HEK293T (cell line): ENCODE measurements at regions not wholly inside any gene's neighbourhood (a gene's known extent, or its start where the extent isn't known, plus 50 kb on each side); places are given as distances from the start of the nearest gene placed in this dataset.

Source experiments
- CTCF ChIA-PET: fragments of 350-600 bp; formaldehyde crosslinking; extraction: SDS; loops from one replicate; lab custom pipeline; 2021; ENCODE audit warnings: antibody characterized with exemption, inconsistent platforms; lab: Yijun Ruan, JAX
- POLR2A ChIA-PET: fragments of 350-600 bp; formaldehyde crosslinking; extraction: SDS; loops from one replicate; lab custom pipeline; 2020; ENCODE audit warnings: antibody characterized with exemption, inconsistent platforms; lab: Yijun Ruan, JAX
- DNase-seq: peaks from one replicate; pipeline ENCODE4 v3.0.0; 2012; ENCODE audit warnings: mixed read lengths; ENCODE audit errors: extremely low spot score
- ARNT ChIP-seq: fragments of 450-650 bp; IDR thresholded peaks from 2 replicates; pipeline ENCODE4 v1.6.1; 2017; ENCODE audit warnings: mild to moderate bottlenecking
- BHLHE40 ChIP-seq: fragments of 450-650 bp; IDR thresholded peaks from 2 replicates; pipeline ENCODE4 v1.6.1; 2016; ENCODE audit warnings: mild to moderate bottlenecking, moderate library complexity, borderline replicate concordance
- CTBP1 ChIP-seq: fragments of 450-650 bp; IDR thresholded peaks from 2 replicates; pipeline ENCODE4 v1.6.1; 2016; ENCODE audit warnings: borderline replicate concordance
- ELF4 ChIP-seq: fragments of 450-650 bp; IDR thresholded peaks from 2 replicates; pipeline ENCODE4 v1.6.1; 2017; ENCODE audit warnings: antibody characterized with exemption
- FOXA1 ChIP-seq: fragments of 450-650 bp; IDR thresholded peaks from 2 replicates; pipeline ENCODE4 v1.6.1; 2016; ENCODE audit warnings: mild to moderate bottlenecking
- FOXK2 ChIP-seq: fragments of 450-650 bp; IDR thresholded peaks from 2 replicates; pipeline ENCODE4 v1.6.1; 2016; ENCODE audit warnings: mild to moderate bottlenecking
- FOXM1 ChIP-seq: fragments of 450-650 bp; IDR thresholded peaks from 2 replicates; pipeline ENCODE4 v1.6.1; 2017; ENCODE audit warnings: mild to moderate bottlenecking, borderline replicate concordance
- HDGF ChIP-seq: fragments of 450-650 bp; IDR thresholded peaks from 2 replicates; pipeline ENCODE4 v1.6.1; 2017; ENCODE audit warnings: antibody characterized with exemption, borderline replicate concordance
- L3MBTL2 ChIP-seq: fragments of 450-650 bp; conservative IDR thresholded peaks from 2 replicates; pipeline ENCODE4 v1.6.1; 2016; ENCODE audit warnings: mild to moderate bottlenecking
- LEF1 ChIP-seq: fragments of 450-650 bp; IDR thresholded peaks from 2 replicates; pipeline ENCODE4 v1.6.1; 2017; ENCODE audit warnings: mild to moderate bottlenecking, borderline replicate concordance
- NFRKB ChIP-seq: fragments of 450-650 bp; IDR thresholded peaks from 2 replicates; pipeline ENCODE4 v1.6.1; 2016; ENCODE audit warnings: mild to moderate bottlenecking, moderate library complexity
- PKNOX1 ChIP-seq: fragments of 450-650 bp; IDR thresholded peaks from 2 replicates; pipeline ENCODE4 v1.6.1; 2016
- SP1 ChIP-seq: fragments of 450-650 bp; IDR thresholded peaks from 2 replicates; pipeline ENCODE4 v1.6.1; 2017
- SUZ12 ChIP-seq: fragments of 450-650 bp; IDR thresholded peaks from 2 replicates; pipeline ENCODE4 v1.6.1; 2016; ENCODE audit warnings: mild to moderate bottlenecking
- TARDBP ChIP-seq: fragments of 450-650 bp; IDR thresholded peaks from 2 replicates; pipeline ENCODE4 v1.6.1; 2016
- ZNF384 ChIP-seq: fragments of 450-650 bp; IDR thresholded peaks from 2 replicates; pipeline ENCODE4 v1.6.1; 2016

- TF ChIP-seq CTBP1 (no peak), ARNT (no peak), NFRKB (no peak), BHLHE40 (no peak), HDGF (no peak), ZNF384 (no peak), LEF1 (no peak), FOXM1 (no peak), ELF4 (no peak), SUZ12 (no peak), L3MBTL2 (no peak), TARDBP (no peak), FOXA1 (no peak), SP1 (no peak), PKNOX1 (no peak), FOXK2 (no peak)
- POLR2A ChIA-PET: no interaction called here
- no peak for DNase-seq
- CTCF ChIA-PET: no interaction called here
Observed at GRCh38 chr13:109673477-109673876, 112.9 kb downstream of the IRS2 start.

- TF ChIP-seq BHLHE40: no peak
- TF ChIP-seq CTBP1: no peak
- TF ChIP-seq FOXM1: no peak
- TF ChIP-seq NFRKB: no peak
- TF ChIP-seq SUZ12: no peak
- TF ChIP-seq ZNF384: no peak
- no peak for TF ChIP-seq FOXA1
- no peak for TF ChIP-seq HDGF
- DNase-seq: no peak
- ChIA-PET CTCF (no interaction called here), POLR2A (no interaction called here)
Observed at GRCh38 chr13:109672545-109672944, 113.8 kb downstream of the IRS2 start.

- ChIA-PET CTCF (no interaction called here), POLR2A (no interaction called here)
- no peak for DNase-seq
- no peak for TF ChIP-seq L3MBTL2
- no peak for TF ChIP-seq ZNF384
- TF ChIP-seq TARDBP: no peak
- TF ChIP-seq BHLHE40: no peak
- TF ChIP-seq CTBP1: no peak
- TF ChIP-seq SUZ12: no peak
- TF ChIP-seq PKNOX1: no peak
Observed at GRCh38 chr13:109671919-109672318, 114.5 kb downstream of the IRS2 start.

- DNase-seq: no peak
- no peak for TF ChIP-seq CTBP1
- no peak for TF ChIP-seq FOXM1
- TF ChIP-seq ARNT: no peak
- TF ChIP-seq ELF4: no peak
- TF ChIP-seq L3MBTL2: no peak
- no peak for TF ChIP-seq PKNOX1
- no peak for TF ChIP-seq TARDBP
- no peak for TF ChIP-seq BHLHE40
- TF ChIP-seq LEF1: no peak
- TF ChIP-seq SP1: no peak
- TF ChIP-seq FOXK2: no peak
- no peak for TF ChIP-seq HDGF
- TF ChIP-seq ZNF384: no peak
- TF ChIP-seq SUZ12: no peak
- no peak for TF ChIP-seq NFRKB
- TF ChIP-seq FOXA1: no peak
Observed at GRCh38 chr13:109670776-109671175, 115.6 kb downstream of the IRS2 start.

GRCh38 chr13:109669956-109670355, 116.4 kb downstream of the IRS2 start:
- POLR2A ChIA-PET: no interaction called here
- no peak for DNase-seq
- CTCF ChIA-PET: no interaction called here
- TF ChIP-seq FOXM1 (no peak), TARDBP (no peak), ARNT (no peak), BHLHE40 (no peak), HDGF (no peak), FOXK2 (no peak)

More at GRCh38 chr13:109670776-109671175, 115.6 kb downstream of the IRS2 start:
- POLR2A ChIA-PET: no interaction called here
- CTCF ChIA-PET: no interaction called here

- CTCF ChIA-PET: no interaction called here
- POLR2A ChIA-PET: no interaction called here
Observed at GRCh38 chr13:109669234-109669612, 117.2 kb downstream of the IRS2 start.

More at GRCh38 chr13:109669234-109669612, 117.2 kb downstream of the IRS2 start:
- DNase-seq: no peak
- TF ChIP-seq PKNOX1: no peak
- no peak for TF ChIP-seq ZNF384
- no peak for TF ChIP-seq SP1
- TF ChIP-seq BHLHE40: no peak
- TF ChIP-seq NFRKB: no peak
- no peak for TF ChIP-seq SUZ12
- TF ChIP-seq HDGF: no peak
- TF ChIP-seq CTBP1: no peak
- TF ChIP-seq FOXK2: no peak
- no peak for TF ChIP-seq FOXM1
- no peak for TF ChIP-seq L3MBTL2
